H1 (cell line): ENCODE measurements at regions not wholly inside any gene's neighbourhood (a gene's known extent, or its start where the extent isn't known, plus 50 kb on each side); places are given as distances from the start of the nearest gene placed in this dataset.

Experiments used
- CTBP2 ChIP-seq: IDR thresholded peaks from 2 replicates; pipeline ENCODE4 v1.7.0; 2011; ENCODE audit warnings: borderline replicate concordance, mild to moderate bottlenecking, moderate library complexity, mixed read lengths, low read length; ENCODE audit not compliant: insufficient read depth, insufficient read length
- KDM4A ChIP-seq: IDR thresholded peaks from one replicate; pipeline ENCODE4 v1.7.1; 2012; ENCODE audit warnings: low read depth, mild to moderate bottlenecking, moderate library complexity, low read length, inconsistent platforms; ENCODE audit not compliant: severe bottlenecking
- SRF ChIP-seq: IDR thresholded peaks from 2 replicates; pipeline ENCODE4 v1.6.1; 2011; ENCODE audit warnings: mild to moderate bottlenecking, low read depth, low read length, moderate library complexity
- TAF7 ChIP-seq: optimal IDR thresholded peaks from 2 replicates; pipeline ENCODE3; 2011; ENCODE audit warnings: low read depth, mild to moderate bottlenecking, inconsistent platforms, low read length, moderate library complexity, borderline replicate concordance

GRCh38 chr6:122140031-122140430 is 259.4 kb upstream of the HSF2 start (continued):
- TF ChIP-seq CTBP2 (no peak), TAF7 (no peak), KDM4A (no peak), SRF (no peak)
